ENCODE measurements at regions not wholly inside any gene's neighbourhood (a gene's known extent, or its start where the extent isn't known, plus 50 kb on each side); places are given as distances from the start of the nearest gene placed in this dataset.
"Not testable (repeated sequence)": the region's sequence is repeated elsewhere in the genome, so short reads cannot be mapped to it uniquely, and the experiment has no call there.

DNA sequence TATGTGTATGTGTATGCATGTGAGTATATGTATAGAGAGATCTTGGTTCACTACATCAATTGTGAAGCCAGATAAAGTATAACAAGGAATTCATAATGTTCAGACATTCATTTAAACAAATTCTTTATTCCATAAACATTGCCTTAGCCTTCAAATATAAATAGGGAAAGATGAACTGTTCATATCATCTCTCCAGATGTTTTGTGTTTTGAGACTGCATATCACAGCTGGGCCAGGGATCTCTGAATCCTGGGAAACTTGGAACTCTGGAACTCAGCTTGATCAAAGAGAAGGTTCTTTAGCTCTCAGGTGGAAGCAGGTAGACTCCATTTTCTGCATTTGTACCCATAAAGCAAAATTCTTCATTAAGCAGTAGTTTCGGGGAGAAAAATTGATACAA lies 272.6 kb upstream of the ETAA1 start:
- no peak overlapping the region for H2AFZ ChIP-seq (ENCODE audit: low read depth, low read length)
- no peak for DNase-seq
- no peak overlapping the region for H3K9ac ChIP-seq (ENCODE audit: low read length)
- H3K27me3 ChIP-seq (ENCODE audit: control insufficient read depth in 1 of 2, insufficient read depth in 1 of 2, low read length in 2 of 2): no peaks in the 10 kb centered on the region
- no peaks in the 10 kb centered on the region for H3K79me1 ChIP-seq (replicated peaks; ENCODE audit: low read length, poor library complexity, severe bottlenecking)
- no peak overlapping the region for H3K4me3 ChIP-seq (ENCODE audit: insufficient read depth in 1 of 2, low read depth in 1 of 2, low read length in 2 of 2)
- no peak overlapping the region for H3K18ac ChIP-seq (ENCODE audit: low read depth in 1 of 2, low read length in 2 of 2)
- no peak overlapping the region for H4K91ac ChIP-seq (ENCODE audit: low read length)
- no peak overlapping the region for H3K4me2 ChIP-seq (ENCODE audit: low read length, poor library complexity, severe bottlenecking)
- no peak overlapping the region for H2BK5ac ChIP-seq (ENCODE audit: low read depth, low read length, poor library complexity, severe bottlenecking)
- H3K4ac ChIP-seq (ENCODE audit: low read depth in 1 of 2, low read length in 2 of 2): no peak overlapping the region
- H2BK120ac ChIP-seq (ENCODE audit: low read depth, low read length): no peak overlapping the region
- H2BK12ac ChIP-seq (ENCODE audit: low read length in 2 of 2): no peak overlapping the region
- no peaks in the 10 kb centered on the region for H3K4me1 ChIP-seq (ENCODE audit: control insufficient read depth, insufficient read depth, low read depth, low read length)
- H3K36me3 ChIP-seq (ENCODE audit: control insufficient read depth in 1 of 2, insufficient read depth in 2 of 2, low read depth in 1 of 2, low read length in 2 of 2): no peaks in the 10 kb centered on the region
- no peak overlapping the region for H3K27ac ChIP-seq (ENCODE audit: low read length, poor library complexity, severe bottlenecking)
- H3K14ac ChIP-seq (ENCODE audit: low read length in 2 of 2): no peak overlapping the region
- H2BK15ac ChIP-seq (ENCODE audit: low read depth, poor library complexity, severe bottlenecking): no peak overlapping the region
- no CpG with 5 or more reads among the region's 1 CpG for WGBS
- no peak overlapping the region for H4K8ac ChIP-seq (ENCODE audit: low read length)
- no peaks in the 10 kb centered on the region for H3K9me3 ChIP-seq (ENCODE audit: control insufficient read depth, low read length)
- no peak overlapping the region for H2AK5ac ChIP-seq (ENCODE audit: low read length, severe bottlenecking)
- no peak overlapping the region for H3K23ac ChIP-seq (ENCODE audit: low read length in 2 of 2)

DNA sequence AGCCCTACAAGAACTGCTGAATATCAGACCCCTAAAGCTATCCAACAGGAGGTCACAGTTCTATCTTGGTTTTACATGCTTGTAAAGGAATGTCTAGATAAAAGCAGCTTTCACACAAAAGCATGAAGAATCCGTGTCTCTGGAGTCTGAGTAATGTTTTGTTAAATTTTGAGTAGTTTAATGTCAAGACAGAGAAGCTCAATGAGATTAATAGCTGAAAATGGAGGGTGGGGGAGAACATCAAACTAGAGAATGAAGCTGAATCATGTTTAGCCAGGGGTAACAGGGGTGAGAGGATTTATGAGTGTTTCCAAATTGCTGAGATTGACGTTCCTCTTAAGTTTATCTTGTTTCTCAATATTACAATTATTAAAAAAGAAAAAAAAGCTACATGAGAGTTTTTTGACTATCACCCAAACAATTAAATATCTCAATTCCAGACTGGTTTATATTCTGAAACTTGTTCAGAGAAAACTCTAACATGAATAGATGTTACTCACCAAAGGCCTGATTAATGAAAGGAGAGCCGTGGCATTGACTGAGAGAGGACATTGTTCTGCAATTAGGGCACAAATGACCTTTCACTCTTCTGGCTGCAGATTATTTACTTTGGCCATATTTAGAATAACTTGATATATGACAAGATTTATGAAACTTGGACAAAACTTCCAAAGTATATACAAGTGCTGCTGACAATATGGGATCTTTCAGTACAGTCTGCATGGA lies 266.4 kb upstream of the ETAA1 start:
- H3K36me3 ChIP-seq (ENCODE audit: control insufficient read depth in 1 of 2, insufficient read depth in 2 of 2, low read depth in 1 of 2, low read length in 2 of 2): no peaks in the 10 kb centered on the region
- H3K27ac ChIP-seq (ENCODE audit: low read length, poor library complexity, severe bottlenecking): no peak overlapping the region
- no peak overlapping the region for H3K4me2 ChIP-seq (ENCODE audit: low read length, poor library complexity, severe bottlenecking)
- no peak overlapping the region for H2BK12ac ChIP-seq (ENCODE audit: low read length in 2 of 2)
- WGBS: 4% methylated on average over 1 of the region's 3 CpGs
- no peak overlapping the region for H2BK5ac ChIP-seq (ENCODE audit: low read depth, low read length, poor library complexity, severe bottlenecking)
- H3K9me3 ChIP-seq (ENCODE audit: control insufficient read depth, low read length): no peaks in the 10 kb centered on the region
- peak overlapping the region in 1 of 2 experiments; percentile 12 for H3K18ac ChIP-seq (ENCODE audit: low read depth in 1 of 2, low read length in 2 of 2)
- H4K91ac ChIP-seq (ENCODE audit: low read length): no peak overlapping the region
- no peak overlapping the region for H3K14ac ChIP-seq (ENCODE audit: low read length in 2 of 2)
- no peaks in the 10 kb centered on the region for H3K79me1 ChIP-seq (replicated peaks; ENCODE audit: low read length, poor library complexity, severe bottlenecking)
- no peak overlapping the region for H2BK120ac ChIP-seq (ENCODE audit: low read depth, low read length)
- H2AK5ac ChIP-seq (ENCODE audit: low read length, severe bottlenecking): no peak overlapping the region
- H3K23ac ChIP-seq (ENCODE audit: low read length in 2 of 2): no peak overlapping the region
- no peaks in the 10 kb centered on the region for H3K27me3 ChIP-seq (ENCODE audit: control insufficient read depth in 1 of 2, insufficient read depth in 1 of 2, low read length in 2 of 2)
- H2AFZ ChIP-seq (ENCODE audit: low read depth, low read length): no peak overlapping the region
- no peaks in the 10 kb centered on the region for H3K4me1 ChIP-seq (ENCODE audit: control insufficient read depth, insufficient read depth, low read depth, low read length)
- peak; percentile 66 for DNase-seq
- no peak overlapping the region for H3K4me3 ChIP-seq (ENCODE audit: insufficient read depth in 1 of 2, low read depth in 1 of 2, low read length in 2 of 2)
- no peak overlapping the region for H3K4ac ChIP-seq (ENCODE audit: low read depth in 1 of 2, low read length in 2 of 2)
- no peak overlapping the region for H2BK15ac ChIP-seq (ENCODE audit: low read depth, poor library complexity, severe bottlenecking)
- H4K8ac ChIP-seq (ENCODE audit: low read length): no peak overlapping the region
- no peak overlapping the region for H3K9ac ChIP-seq (ENCODE audit: low read length)

DNA sequence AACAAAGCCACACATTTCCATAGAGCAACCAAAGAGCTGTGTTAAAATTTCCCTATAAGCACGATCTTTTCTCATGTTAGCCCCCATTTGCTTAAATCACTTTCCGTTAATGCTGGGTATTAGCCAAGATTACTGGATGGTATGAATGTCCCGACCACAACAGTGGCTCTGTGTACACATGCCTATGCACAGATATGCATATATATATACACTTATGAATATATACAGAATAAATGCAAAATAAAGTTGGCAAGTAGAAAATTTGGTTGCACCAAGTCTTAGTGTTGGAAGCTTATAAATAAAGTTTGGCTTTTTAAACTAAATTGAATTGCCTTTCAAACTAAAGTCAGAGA lies 265.9 kb upstream of the ETAA1 start:
- Histone ChIP-seq H3K14ac (ENCODE audit: low read length in 2 of 2) (no peak overlapping the region), H3K4me3 (ENCODE audit: insufficient read depth in 1 of 2, low read depth in 1 of 2, low read length in 2 of 2) (no peak overlapping the region), H2BK120ac (ENCODE audit: low read depth, low read length) (no peak overlapping the region), H3K23ac (ENCODE audit: low read length in 2 of 2) (no peak overlapping the region), H2AK5ac (ENCODE audit: low read length, severe bottlenecking) (no peak overlapping the region), H3K79me1 (replicated peaks; ENCODE audit: low read length, poor library complexity, severe bottlenecking) (no peaks in the 10 kb centered on the region), H2BK12ac (ENCODE audit: low read length in 2 of 2) (no peak overlapping the region), H3K4ac (ENCODE audit: low read depth in 1 of 2, low read length in 2 of 2) (no peak overlapping the region), H3K9ac (ENCODE audit: low read length) (no peak overlapping the region), H4K8ac (ENCODE audit: low read length) (no peak overlapping the region), H3K36me3 (ENCODE audit: control insufficient read depth in 1 of 2, insufficient read depth in 2 of 2, low read depth in 1 of 2, low read length in 2 of 2) (no peaks in the 10 kb centered on the region), H2BK5ac (ENCODE audit: low read depth, low read length, poor library complexity, severe bottlenecking) (no peak overlapping the region), H2BK15ac (ENCODE audit: low read depth, poor library complexity, severe bottlenecking) (no peak overlapping the region), H3K9me3 (ENCODE audit: control insufficient read depth, low read length) (no peaks in the 10 kb centered on the region), H4K91ac (ENCODE audit: low read length) (no peak overlapping the region), H2AFZ (ENCODE audit: low read depth, low read length) (no peak overlapping the region), H3K27me3 (ENCODE audit: control insufficient read depth in 1 of 2, insufficient read depth in 1 of 2, low read length in 2 of 2) (no peaks in the 10 kb centered on the region), H3K27ac (ENCODE audit: low read length, poor library complexity, severe bottlenecking) (no peak overlapping the region), H3K4me1 (ENCODE audit: control insufficient read depth, insufficient read depth, low read depth, low read length) (no peaks in the 10 kb centered on the region), H3K18ac (ENCODE audit: low read depth in 1 of 2, low read length in 2 of 2) (no peak overlapping the region), H3K4me2 (ENCODE audit: low read length, poor library complexity, severe bottlenecking) (no peak overlapping the region)
- 20% methylated on average over 1 of the region's 3 CpGs for WGBS
- no peak for DNase-seq

DNA sequence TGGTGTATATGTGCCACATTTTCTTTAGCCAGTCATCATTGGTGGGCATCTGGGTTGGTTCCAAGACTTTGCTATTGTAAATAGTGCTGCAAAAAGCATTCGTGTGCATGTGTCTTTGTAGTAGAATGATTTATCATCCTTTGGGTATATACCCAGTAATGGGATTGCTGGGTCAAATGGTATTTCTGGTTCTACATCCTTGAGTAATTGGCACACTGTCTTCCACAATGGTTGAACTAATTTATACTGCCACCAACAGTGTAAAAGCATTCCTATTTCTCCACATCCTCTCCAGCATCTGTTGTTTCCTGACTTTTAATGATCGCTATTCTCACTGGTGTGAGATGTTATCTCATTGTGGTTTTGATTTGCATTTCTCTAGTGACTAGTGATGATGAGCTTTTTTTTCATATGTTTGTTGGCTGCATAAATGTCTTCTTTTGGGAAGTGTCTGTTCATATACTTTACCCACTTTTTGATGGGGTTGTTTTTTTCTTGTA lies 264.6 kb upstream of the ETAA1 start:
- 37% methylated on average over 2 of the region's 2 CpGs for WGBS
- H3K4me2 ChIP-seq (ENCODE audit: low read length, poor library complexity, severe bottlenecking); H3K4ac ChIP-seq (ENCODE audit: low read depth in 1 of 2, low read length in 2 of 2): not testable (repeated sequence)

More for the DNA sequence above, 264.6 kb upstream of the ETAA1 start:
- peak; percentile 9 for DNase-seq
- not testable (repeated sequence) for H2BK120ac ChIP-seq (ENCODE audit: low read depth, low read length); H3K27ac ChIP-seq (ENCODE audit: low read length, poor library complexity, severe bottlenecking); H3K9me3 ChIP-seq (ENCODE audit: control insufficient read depth, low read length); H2BK15ac ChIP-seq (ENCODE audit: low read depth, poor library complexity, severe bottlenecking); H3K18ac ChIP-seq (ENCODE audit: low read depth in 1 of 2, low read length in 2 of 2); H3K79me1 ChIP-seq (replicated peaks; ENCODE audit: low read length, poor library complexity, severe bottlenecking); H3K14ac ChIP-seq (ENCODE audit: low read length in 2 of 2); H3K4me3 ChIP-seq (ENCODE audit: insufficient read depth in 1 of 2, low read depth in 1 of 2, low read length in 2 of 2); H2AK5ac ChIP-seq (ENCODE audit: low read length, severe bottlenecking); H3K27me3 ChIP-seq (ENCODE audit: control insufficient read depth in 1 of 2, insufficient read depth in 1 of 2, low read length in 2 of 2); H4K8ac ChIP-seq (ENCODE audit: low read length); H3K9ac ChIP-seq (ENCODE audit: low read length); H3K36me3 ChIP-seq (ENCODE audit: control insufficient read depth in 1 of 2, insufficient read depth in 2 of 2, low read depth in 1 of 2, low read length in 2 of 2); H3K4me1 ChIP-seq (ENCODE audit: control insufficient read depth, insufficient read depth, low read depth, low read length); H3K23ac ChIP-seq (ENCODE audit: low read length in 2 of 2); H4K91ac ChIP-seq (ENCODE audit: low read length); H2BK5ac ChIP-seq (ENCODE audit: low read depth, low read length, poor library complexity, severe bottlenecking); H2BK12ac ChIP-seq (ENCODE audit: low read length in 2 of 2); H2AFZ ChIP-seq (ENCODE audit: low read depth, low read length)

Data from mesenchymal stem cell (in vitro differentiated cells and primary cell).